Ovary (tissue), 7 donors: ENCODE measurements at regions not wholly inside any gene's neighbourhood (a gene's known extent, or its start where the extent isn't known, plus 50 kb on each side); places are given as distances from the start of the nearest gene placed in this dataset.

Source experiments
- DNase-seq, 5 donors: peaks; one replicate each; pipeline ENCODE4 v3.0.0-alpha.2; 2019 to 2020
- H3K27ac ChIP-seq, 2 donors: fragments of 200-600 bp; one replicate each; pipeline versions ENCODE4 v1.5.1 to v1.8.0; 2019 to 2022
- H3K27me3 ChIP-seq: fragments of 200-600 bp; one replicate; pipeline ENCODE4 v1.8.0; 2022
- H3K36me3 ChIP-seq: fragments of 200-600 bp; sonication (generic); one replicate; pipeline ENCODE4 v1.5.1; 2019
- H3K4me1 ChIP-seq: one replicate; pipeline ENCODE4 v1.8.1; 2013; ENCODE audit warnings: mild to moderate bottlenecking, moderate library complexity; ENCODE audit not compliant: insufficient read depth
- H3K4me3 ChIP-seq: fragments of 200-600 bp; sonication (generic); one replicate; pipeline ENCODE4 v1.5.1; 2017
- H3K9me3 ChIP-seq, 2 donors: fragments of 200-600 bp in 1 of 2; sonication (generic) in 1 of 2; one replicate each; pipeline versions ENCODE4 v1.5.1 to v1.8.1; 2013 to 2019; ENCODE audit warnings: mild to moderate bottlenecking in 1 of 2, moderate library complexity in 1 of 2
- EP300 ChIP-seq: sonication (generic); formaldehyde crosslinking; IDR thresholded peaks from one replicate; pipeline ENCODE4 v1.6.1; 2017; ENCODE audit warnings: antibody characterized with exemption
- POLR2A ChIP-seq: fragments of 450-650 bp; IDR thresholded peaks from one replicate; pipeline ENCODE4 v1.6.1; 2017; ENCODE audit warnings: antibody characterized with exemption, mild to moderate bottlenecking, moderate library complexity
- WGBS, 3 donors: extraction: QIAGEN DNeasy Blood & Tissue Kit in 1 of 3; methylation state at CpG; one replicate each; pipeline versions ENCODE4 v1.1.5 to v1.1.7; 2013 to 2017; 5-methylcytosine and 5-hydroxymethylcytosine counted together
- intact Hi-C, 4 donors: fragments of 100-400 bp; cut with DNase I; formaldehyde crosslinking; loops; one replicate each; pipeline versions ENCODE4 v1.11.0 to v1.15.1; 2022 to 2023
- TF ChIP-seq, protein P1 (sequence below), 3 donors: fragments of 450-650 bp in 2 of 3; fragments of 200-600 bp in 1 of 3; IDR thresholded peaks; one replicate each; pipeline versions ENCODE4 v1.5.1 to v1.8.0; 2016 to 2022; ENCODE audit warnings: antibody characterized with exemption in 3 of 3, mild to moderate bottlenecking in 1 of 3
- donor health status: DM: no; HTN: no; CAD: no; lungs with moderate emphysema.
- donor health status: DM: no; HTN: no; CAD: no.
- donor health status: Bipolar disorder and iron deficiency.
- donor health status: DM: no; HTN: no; CAD: no.
- donor health status: DM: yes; HTN: yes; CAD: no.

DNA sequence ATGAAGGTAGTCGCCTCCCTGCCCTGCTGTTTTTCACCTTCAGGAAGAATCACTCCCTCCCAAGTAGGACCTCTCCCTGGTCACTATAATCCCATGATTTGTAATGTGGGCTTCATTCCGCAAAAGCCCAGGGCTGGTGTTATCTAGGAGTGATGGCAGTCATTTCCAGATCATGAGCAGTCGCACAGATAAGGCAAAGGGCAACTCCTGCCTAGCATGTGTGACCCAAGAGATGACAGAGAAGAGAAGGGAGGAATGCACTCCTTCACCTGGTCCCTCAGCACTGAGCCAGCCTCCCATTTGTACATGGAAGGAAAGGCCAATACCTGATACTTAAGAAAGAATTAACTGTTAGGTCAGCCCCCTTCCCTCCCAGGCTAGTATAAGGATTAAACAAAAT lies 102.9 kb downstream of the RPL27A start:
- intact Hi-C loops, result no loop called here

DNA sequence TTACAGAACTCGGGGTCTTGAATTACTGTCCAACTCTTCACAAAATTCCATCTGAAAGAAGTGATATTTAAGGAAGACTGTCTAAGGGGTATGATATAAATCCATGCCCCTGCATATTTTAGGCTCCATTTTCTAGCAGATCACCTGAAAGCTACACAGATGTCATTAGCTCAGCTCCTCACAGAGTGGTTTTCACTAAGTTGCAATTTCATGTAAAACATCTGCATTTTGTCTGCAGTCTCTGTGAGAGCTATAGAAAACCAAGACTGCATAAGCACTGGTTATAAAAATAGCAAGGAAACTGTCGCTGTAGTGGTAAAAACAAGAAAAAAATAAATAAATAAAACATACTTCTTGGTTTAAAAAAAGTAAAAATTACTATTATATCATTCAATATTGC lies 103.4 kb downstream of the RPL27A start:
- Histone ChIP-seq H3K4me3 (no peak overlapping the region), H3K4me1 (peaks cover 11% of the 10 kb centered on the region), H3K9me3 (no peaks in the 10 kb centered on the region), H3K27me3 (no peaks in the 10 kb centered on the region), H3K27ac (no peak overlapping the region), H3K36me3 (no peaks in the 10 kb centered on the region)
- TF ChIP-seq, protein P1, sequence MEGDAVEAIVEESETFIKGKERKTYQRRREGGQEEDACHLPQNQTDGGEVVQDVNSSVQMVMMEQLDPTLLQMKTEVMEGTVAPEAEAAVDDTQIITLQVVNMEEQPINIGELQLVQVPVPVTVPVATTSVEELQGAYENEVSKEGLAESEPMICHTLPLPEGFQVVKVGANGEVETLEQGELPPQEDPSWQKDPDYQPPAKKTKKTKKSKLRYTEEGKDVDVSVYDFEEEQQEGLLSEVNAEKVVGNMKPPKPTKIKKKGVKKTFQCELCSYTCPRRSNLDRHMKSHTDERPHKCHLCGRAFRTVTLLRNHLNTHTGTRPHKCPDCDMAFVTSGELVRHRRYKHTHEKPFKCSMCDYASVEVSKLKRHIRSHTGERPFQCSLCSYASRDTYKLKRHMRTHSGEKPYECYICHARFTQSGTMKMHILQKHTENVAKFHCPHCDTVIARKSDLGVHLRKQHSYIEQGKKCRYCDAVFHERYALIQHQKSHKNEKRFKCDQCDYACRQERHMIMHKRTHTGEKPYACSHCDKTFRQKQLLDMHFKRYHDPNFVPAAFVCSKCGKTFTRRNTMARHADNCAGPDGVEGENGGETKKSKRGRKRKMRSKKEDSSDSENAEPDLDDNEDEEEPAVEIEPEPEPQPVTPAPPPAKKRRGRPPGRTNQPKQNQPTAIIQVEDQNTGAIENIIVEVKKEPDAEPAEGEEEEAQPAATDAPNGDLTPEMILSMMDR (IDR thresholded peaks at IDR 0.05), result no peak
- no peak for TF ChIP-seq POLR2A
- no peak for TF ChIP-seq EP300
- intact Hi-C loops, result no loop called here
- 68 to 79% (median 72%) methylated on average over 2 of the region's 2 CpGs for WGBS, 3 donors
- no peak for DNase-seq

More for the DNA sequence above, 102.9 kb downstream of the RPL27A start:
- TF ChIP-seq, protein P1 (IDR thresholded peaks at IDR 0.05), result no peak
- no peak for TF ChIP-seq EP300
- no peak for TF ChIP-seq POLR2A
- DNase-seq, result no peak
- Histone ChIP-seq H3K4me1 (peaks cover 14% of the 10 kb centered on the region), H3K27ac (no peak overlapping the region), H3K4me3 (no peak overlapping the region), H3K9me3 (no peaks in the 10 kb centered on the region), H3K36me3 (no peaks in the 10 kb centered on the region), H3K27me3 (no peaks in the 10 kb centered on the region)
- 91 to 96% (median 93%) methylated on average over 3 of the region's 3 CpGs for WGBS, 3 donors

DNA sequence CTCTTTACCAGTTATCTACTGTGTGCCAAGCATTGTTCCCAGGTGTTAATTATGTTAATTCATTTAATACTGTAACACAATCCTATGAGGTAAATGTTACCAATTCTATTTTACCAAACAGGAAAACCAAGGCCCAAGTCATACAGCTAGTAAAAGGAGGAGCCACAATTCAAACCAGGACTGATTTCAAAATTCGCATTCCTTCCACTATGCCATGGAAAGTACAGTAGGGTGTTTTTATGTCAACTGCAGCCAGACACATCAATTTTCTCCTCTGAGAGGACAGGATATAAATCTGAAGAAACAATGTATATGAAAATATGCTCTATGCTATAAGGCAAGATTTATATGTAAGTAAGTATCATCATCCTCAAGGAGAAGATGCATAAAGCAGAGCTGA lies 104.3 kb downstream of the RPL27A start:
- intact Hi-C loops, result no loop called here
- Histone ChIP-seq H3K36me3 (no peaks in the 10 kb centered on the region), H3K4me1 (peaks cover 11% of the 10 kb centered on the region), H3K27ac (no peak overlapping the region), H3K9me3 (no peaks in the 10 kb centered on the region), H3K4me3 (no peak overlapping the region), H3K27me3 (no peaks in the 10 kb centered on the region)
- no peak for TF ChIP-seq EP300
- no peak for TF ChIP-seq POLR2A
- TF ChIP-seq, protein P1 (IDR thresholded peaks at IDR 0.05), result no peak
- WGBS, 3 donors, result 77 to 84% (median 80%) methylated on average over 1 of the region's 1 CpG
- DNase-seq, result no peak

DNA sequence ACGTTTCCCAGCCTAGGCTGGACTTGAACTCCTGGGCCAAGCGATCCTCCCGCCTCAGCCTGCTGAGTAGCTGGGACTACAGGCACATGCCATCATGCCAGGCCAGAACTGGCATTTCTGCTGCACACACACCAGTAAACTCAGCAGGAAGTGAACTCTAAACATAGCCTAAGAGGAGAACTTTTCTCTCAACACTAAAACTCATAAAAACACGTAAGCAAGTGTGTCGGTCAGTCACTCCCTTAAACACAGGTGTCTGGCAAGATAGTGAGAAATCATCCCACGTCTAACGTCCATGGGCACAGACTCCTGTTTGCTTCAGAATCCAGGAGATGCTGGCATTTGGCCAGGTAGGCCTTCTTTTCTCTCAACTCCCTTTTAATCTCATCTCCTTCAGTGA lies 104.8 kb downstream of the RPL27A start:
- Histone ChIP-seq H3K4me1 (peaks cover 11% of the 10 kb centered on the region), H3K27me3 (no peaks in the 10 kb centered on the region), H3K36me3 (no peaks in the 10 kb centered on the region), H3K9me3 (no peaks in the 10 kb centered on the region), H3K27ac (no peak overlapping the region), H3K4me3 (no peak overlapping the region)
- intact Hi-C loops, result no loop called here
- 34 to 40% (median 37%) methylated on average over 7 of the region's 7 CpGs for WGBS, 3 donors
- no peak for TF ChIP-seq POLR2A
- no peak for TF ChIP-seq EP300
- TF ChIP-seq, protein P1 (IDR thresholded peaks at IDR 0.05), result no peak
- peak in 1 of 5 donors; percentile 47 for DNase-seq

DNA sequence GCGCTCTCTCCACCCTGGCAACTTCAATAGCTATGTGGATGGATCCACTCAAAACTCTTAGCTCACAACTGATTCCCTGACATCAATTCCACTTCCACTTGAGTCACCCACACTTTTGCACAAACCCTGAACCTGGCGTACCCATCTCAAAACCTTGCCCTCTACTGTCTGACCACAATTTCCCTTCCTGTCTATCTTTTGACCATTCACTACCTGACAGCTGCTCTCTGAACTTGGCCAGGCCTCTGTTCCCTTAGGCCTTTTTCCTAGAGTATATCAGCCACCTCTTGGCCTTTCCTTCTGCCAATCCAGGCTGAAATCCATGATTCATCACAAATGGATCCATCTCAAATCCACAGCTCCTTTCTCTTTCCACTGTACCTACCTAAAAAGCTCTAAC lies 106.0 kb downstream of the RPL27A start:
- Histone ChIP-seq H3K36me3 (no peaks in the 10 kb centered on the region), H3K4me3 (no peak overlapping the region), H3K27ac (no peak overlapping the region), H3K9me3 (no peaks in the 10 kb centered on the region), H3K27me3 (no peaks in the 10 kb centered on the region), H3K4me1 (peaks cover 12% of the 10 kb centered on the region)
- intact Hi-C loops, result no loop called here
- TF ChIP-seq, protein P1 (IDR thresholded peaks at IDR 0.05), result no peak
- TF ChIP-seq POLR2A (no peak), EP300 (no peak)
- no peak for DNase-seq
- 74 to 98% (median 96%) methylated on average over 2 of the region's 2 CpGs for WGBS, 3 donors
